ENCODE measurements at regions not wholly inside any gene's neighbourhood (a gene's known extent, or its start where the extent isn't known, plus 50 kb on each side); places are given as distances from the start of the nearest gene placed in this dataset.

DNA sequence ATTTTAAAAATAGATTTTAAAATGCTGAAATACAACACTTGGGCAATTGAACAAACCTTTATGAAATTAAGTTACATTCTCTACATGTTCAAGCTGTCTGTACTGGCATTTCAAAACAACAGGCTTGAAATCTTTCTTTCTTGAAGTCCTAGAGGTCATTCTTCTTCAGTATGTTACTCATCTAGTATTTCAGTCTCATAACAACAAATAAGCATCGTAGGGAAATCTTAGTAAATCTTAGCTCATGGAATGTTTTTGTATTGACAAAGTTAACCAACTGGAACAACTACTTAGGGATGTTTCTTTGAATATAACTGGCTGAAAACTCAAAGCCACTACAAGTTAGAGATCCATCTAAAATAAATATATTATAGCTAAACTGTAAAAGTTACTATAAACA is 96.6 kb downstream of the KIF2B start:
- no peak for TF ChIP-seq POLR2A (IDR thresholded peaks at IDR 0.05)
- TF ChIP-seq CTCF (IDR thresholded peaks at IDR 0.05) = no peak

Measured in uterus (tissue), 2 donors.